Common myeloid progenitor, CD34-positive (primary cell): ENCODE measurements at regions not wholly inside any gene's neighbourhood (a gene's known extent, or its start where the extent isn't known, plus 50 kb on each side); places are given as distances from the start of the nearest gene placed in this dataset.
A peak's percentile ranks its signal among the peaks of the same experiment; 100 is the strongest.
"Not testable (repeated sequence)": the region's sequence is repeated elsewhere in the genome, so short reads cannot be mapped to it uniquely, and the experiment has no call there.

Source experiments
- CTCF ChIA-PET: fragments of 350-600 bp; sonication (Branson Sonifier 250); formaldehyde crosslinking; loops from one replicate; lab custom pipeline; 2021; ENCODE audit warnings: antibody characterized with exemption; lab: Charles Lee
- POLR2A ChIA-PET: fragments of 350-600 bp; sonication (Branson Sonifier 250); formaldehyde crosslinking; loops from one replicate; lab custom pipeline; 2021; ENCODE audit warnings: antibody characterized with exemption; lab: Charles Lee
- DNase-seq, 3 donors: peaks; one replicate each; pipeline versions ENCODE4 v3.0.0 to v3.0.0-alpha.2; 2013
- H3K27ac ChIP-seq, 2 experiments: 1 replicate in 1 of 2; 2 replicates in 1 of 2; pipeline ENCODE4 v1.7.0; 2013; ENCODE audit warnings: inconsistent platforms in 2 of 2, low read length in 2 of 2, mild to moderate bottlenecking in 2 of 2, low read depth in 1 of 2, moderate library complexity in 1 of 2; ENCODE audit not compliant: severe bottlenecking in 2 of 2, insufficient read depth in 1 of 2, poor library complexity in 1 of 2
- H3K27me3 ChIP-seq, 5 experiments: replicated peaks in 2 of 5; 1 replicate in 3 of 5; 2 replicates in 2 of 5; pipeline versions ENCODE4 v1.6.1 to v1.7.0; 2013; ENCODE audit warnings: low read length in 4 of 5, mild to moderate bottlenecking in 2 of 5, moderate library complexity in 2 of 5, inconsistent platforms in 1 of 5; ENCODE audit not compliant: insufficient read depth in 5 of 5, control insufficient read depth in 4 of 5
- H3K36me3 ChIP-seq, 4 experiments: 1 replicate in 2 of 4; 2 replicates in 2 of 4; pipeline versions ENCODE4 v1.6.1 to v1.7.0; 2013; ENCODE audit warnings: low read length in 3 of 4, control low read depth in 1 of 4, mild to moderate bottlenecking in 1 of 4; ENCODE audit not compliant: control insufficient read depth in 4 of 4, insufficient read depth in 4 of 4
- H3K4me1 ChIP-seq, 4 experiments: 1 replicate in 3 of 4; 2 replicates in 1 of 4; pipeline versions ENCODE4 v1.6.1 to v1.7.1; 2013; ENCODE audit warnings: low read length in 3 of 4, mild to moderate bottlenecking in 3 of 4, control low read depth in 1 of 4, inconsistent platforms in 1 of 4, moderate library complexity in 1 of 4; ENCODE audit not compliant: control insufficient read depth in 4 of 4, insufficient read depth in 4 of 4; ENCODE audit errors: control extremely low read depth in 1 of 4
- H3K4me3 ChIP-seq, 7 experiments: 1 replicate in 4 of 7; 2 replicates in 3 of 7; pipeline versions ENCODE4 v1.5.1 to v1.7.0; 2013; ENCODE audit warnings: mild to moderate bottlenecking in 7 of 7, low read length in 6 of 7, moderate library complexity in 6 of 7, inconsistent platforms in 2 of 7, low read depth in 2 of 7, control low read depth in 1 of 7; ENCODE audit not compliant: insufficient read depth in 4 of 7, control insufficient read depth in 1 of 7; ENCODE audit errors: extremely low read depth in 1 of 7
- H3K9me3 ChIP-seq, 5 experiments: 1 replicate in 4 of 5; 2 replicates in 1 of 5; pipeline versions ENCODE4 v1.6.1 to v1.7.1; 2013; ENCODE audit warnings: low read length in 4 of 5, mild to moderate bottlenecking in 2 of 5, inconsistent platforms in 1 of 5, low read depth in 1 of 5, moderate library complexity in 1 of 5; ENCODE audit not compliant: control insufficient read depth in 4 of 5, insufficient read depth in 2 of 5; ENCODE audit errors: control extremely low read depth in 1 of 5
- WGBS: methylation state at CpG from one replicate; pipeline ENCODE4 v1.1.5; 2013; ENCODE audit not compliant: insufficient coverage; 5-methylcytosine and 5-hydroxymethylcytosine counted together

- ChIA-PET CTCF (no interaction called here), POLR2A (no interaction called here)
- Histone ChIP-seq H3K27ac (no peak overlapping the region), H3K4me3 (no peak overlapping the region), H3K36me3 (no peaks in the 10 kb centered on the region), H3K4me1 (no peaks in the 10 kb centered on the region), H3K27me3 (no peaks in the 10 kb centered on the region), H3K9me3 (no peaks in the 10 kb centered on the region)
- no peak for DNase-seq
- WGBS, result 80% methylated on average over 1 of the region's 1 CpG
Observed at GRCh38 chr10:9561821-9562505, 1455.7 kb upstream of the CELF2 start.

GRCh38 chr10:9577746-9578145 lies 1439.9 kb upstream of the CELF2 start:
- DNase-seq, result no peak
- ChIA-PET CTCF (no interaction called here), POLR2A (no interaction called here)
- H3K4me1 ChIP-seq, result no peaks in the 10 kb centered on the region
- H3K9me3 ChIP-seq, result no peaks in the 10 kb centered on the region
- H3K36me3 ChIP-seq, result no peaks in the 10 kb centered on the region
- H3K27ac ChIP-seq, result no peak overlapping the region
- no peak overlapping the region for H3K4me3 ChIP-seq
- 40% methylated on average over 1 of the region's 1 CpG for WGBS
- H3K27me3 ChIP-seq, result no peaks in the 10 kb centered on the region

- no peak overlapping the region for H3K27ac ChIP-seq
- ChIA-PET POLR2A (no interaction called here), CTCF (no interaction called here)
- H3K36me3 ChIP-seq, result no peaks in the 10 kb centered on the region
- no peak for DNase-seq
- no peaks in the 10 kb centered on the region for H3K9me3 ChIP-seq
- no CpG with 5 or more reads among the region's 3 CpGs for WGBS
- no peaks in the 10 kb centered on the region for H3K4me1 ChIP-seq
- no peaks in the 10 kb centered on the region for H3K27me3 ChIP-seq
- H3K4me3 ChIP-seq, result no peak overlapping the region
Observed at GRCh38 chr10:9579110-9579705, 1438.5 kb upstream of the CELF2 start.

GRCh38 chr10:9582803-9583202 lies 1434.9 kb upstream of the CELF2 start:
- H3K4me3 ChIP-seq, H3K9me3 ChIP-seq, H3K4me1 ChIP-seq, H3K27me3 ChIP-seq, CTCF ChIA-PET, H3K27ac ChIP-seq, POLR2A ChIA-PET, DNase-seq, H3K36me3 ChIP-seq: not testable (repeated sequence)
- no CpG with 5 or more reads among the region's 1 CpG for WGBS

GRCh38 chr10:9596368-9596920 lies 1421.2 kb upstream of the CELF2 start:
- Histone ChIP-seq H3K4me1 (peaks cover 0 to 3% (median 1%) of the 10 kb centered on the region in 4 experiments), H3K9me3 (no peaks in the 10 kb centered on the region), H3K36me3 (no peaks in the 10 kb centered on the region), H3K4me3 (no peak overlapping the region), H3K27me3 (no peaks in the 10 kb centered on the region), H3K27ac (no peak overlapping the region)
- ChIA-PET POLR2A (no interaction called here), CTCF (interaction anchor here (1.0 to 1.4 kb wide), 2 partner anchors 9 to 12 kb away, joined by 4 to 6 read pairs; no protein-coding TSS in a partner anchor)
- 77% methylated on average over 3 of the region's 5 CpGs for WGBS
- DNase-seq, result peak in 2 of 3 donors; percentile 52 to 63

- no peaks in the 10 kb centered on the region for H3K36me3 ChIP-seq
- DNase-seq, result peak in 2 of 3 donors; percentile 50 to 67
- WGBS, result 2% methylated on average over 7 of the region's 9 CpGs
- no peaks in the 10 kb centered on the region for H3K9me3 ChIP-seq
- CTCF ChIA-PET, result no interaction called here
- peaks cover 0 to 15% (median 7%) of the 10 kb centered on the region in 4 experiments for H3K4me1 ChIP-seq
- H3K27ac ChIP-seq, result no peak overlapping the region
- H3K4me3 ChIP-seq, result peak overlapping the region in 2 of 7 experiments; percentile 25 to 30
- no peaks in the 10 kb centered on the region for H3K27me3 ChIP-seq
- POLR2A ChIA-PET, result no interaction called here
Observed at GRCh38 chr10:9602998-9603397, 1414.7 kb upstream of the CELF2 start.

GRCh38 chr10:9603972-9604371 lies 1413.7 kb upstream of the CELF2 start:
- WGBS, result no CpG with 5 or more reads among the region's 2 CpGs
- ChIA-PET POLR2A (interaction anchor here (0.6 kb wide), 1 partner anchor 280 kb away, joined by 3 read pairs; no protein-coding TSS in a partner anchor), CTCF (no interaction called here)
- H3K36me3 ChIP-seq, result no peaks in the 10 kb centered on the region
- no peaks in the 10 kb centered on the region for H3K9me3 ChIP-seq
- H3K27me3 ChIP-seq, result no peaks in the 10 kb centered on the region
- H3K27ac ChIP-seq, result no peak overlapping the region
- DNase-seq, result no peak
- H3K4me3 ChIP-seq, result no peak overlapping the region
- peaks cover 0 to 18% (median 7%) of the 10 kb centered on the region in 4 experiments for H3K4me1 ChIP-seq
